H1 (cell line): ENCODE measurements at regions not wholly inside any gene's neighbourhood (a gene's known extent, or its start where the extent isn't known, plus 50 kb on each side); places are given as distances from the start of the nearest gene placed in this dataset.
A peak's percentile ranks its signal among the peaks of the same experiment; 100 is the strongest.

Experiments used
- CTCF ChIA-PET: fragments of 300-600 bp; sonication (Branson Sonifier 250); formaldehyde crosslinking; loops from one replicate; lab custom pipeline; 2021; ENCODE audit not compliant: partially characterized antibody; lab: Charles Lee
- POLR2A ChIA-PET: fragments of 300-600 bp; sonication (Branson Sonifier 250); formaldehyde crosslinking; loops from one replicate; lab custom pipeline; 2021; ENCODE audit warnings: inconsistent platforms; ENCODE audit not compliant: partially characterized antibody; lab: Charles Lee
- DNase-seq, 2 experiments: peaks; one replicate each; pipeline versions ENCODE4 v3.0.0 to v3.0.0-alpha.2; 2010 to 2022; ENCODE audit warnings: low spot score in 2 of 2, low read depth in 1 of 2, mixed read lengths in 1 of 2
- FAIRE-seq: peaks from 2 replicates; lab custom pipeline; 2011; peaks lifted over from hg19 to GRCh38; lab: Jason Lieb, UNC
- H2AFZ ChIP-seq: 2 replicates; pipeline ENCODE4 v1.8.1; 2012; ENCODE audit warnings: low read length, inconsistent platforms
- H2AK5ac ChIP-seq: 2 replicates; pipeline ENCODE4 v1.6.1; 2013; ENCODE audit warnings: low read depth, low read length
- H2BK120ac ChIP-seq: replicated peaks from 2 replicates; pipeline ENCODE3; 2013; ENCODE audit warnings: low read depth, low read length, inconsistent platforms
- H2BK12ac ChIP-seq: 2 replicates; pipeline ENCODE4 v1.6.1; 2013; ENCODE audit warnings: low read depth, low read length
- H2BK15ac ChIP-seq: 2 replicates; pipeline ENCODE4 v1.6.1; 2013; ENCODE audit warnings: low read length
- H2BK20ac ChIP-seq: 2 replicates; pipeline ENCODE4 v1.6.1; 2013; ENCODE audit warnings: low read length
- H2BK5ac ChIP-seq: 2 replicates; pipeline ENCODE4 v1.6.1; 2013; ENCODE audit warnings: low read depth, low read length
- H3K14ac ChIP-seq: 2 replicates; pipeline ENCODE4 v1.6.1; 2013; ENCODE audit warnings: inconsistent platforms; ENCODE audit not compliant: insufficient read length
- H3K18ac ChIP-seq: 2 replicates; pipeline ENCODE4 v1.6.1; 2013; ENCODE audit warnings: low read length; ENCODE audit errors: extremely low read depth
- H3K23ac ChIP-seq: 2 replicates; pipeline ENCODE4 v1.6.1; 2013; ENCODE audit warnings: inconsistent platforms; ENCODE audit not compliant: insufficient read length
- H3K23me2 ChIP-seq: 2 replicates; pipeline ENCODE4 v1.6.1; 2013; ENCODE audit warnings: low read depth, low read length
- H3K27ac ChIP-seq: 2 replicates; pipeline ENCODE4 v1.6.1; 2011; ENCODE audit warnings: low read depth, low read length, inconsistent platforms
- H3K27me3 ChIP-seq, 4 experiments: replicated peaks in 1 of 4; 1 replicate in 1 of 4; 2 replicates in 3 of 4; pipeline versions ENCODE4 v1.6.1 to v1.8.1; 2011 to 2013; ENCODE audit warnings: low read length in 3 of 4, mild to moderate bottlenecking in 3 of 4, inconsistent platforms in 2 of 4, mixed read lengths in 2 of 4, moderate library complexity in 1 of 4; ENCODE audit not compliant: control insufficient read depth in 3 of 4, insufficient read depth in 3 of 4; ENCODE audit errors: extremely low read depth in 1 of 4
- H3K36me3 ChIP-seq, 4 experiments: 2 replicates each; pipeline versions ENCODE4 v1.6.1 to v1.8.1; 2011 to 2013; ENCODE audit warnings: mild to moderate bottlenecking in 4 of 4, low read length in 3 of 4, moderate library complexity in 2 of 4, control low read depth in 1 of 4, inconsistent platforms in 1 of 4; ENCODE audit not compliant: insufficient read depth in 4 of 4, control insufficient read depth in 2 of 4
- H3K4ac ChIP-seq: replicated peaks from 2 replicates; pipeline ENCODE3; 2013; ENCODE audit warnings: low read length, low read depth, mixed read lengths, inconsistent platforms; ENCODE audit not compliant: insufficient read length
- H3K4me1 ChIP-seq, 4 experiments: replicated peaks in 1 of 4; 1 replicate in 1 of 4; 2 replicates in 3 of 4; pipeline versions ENCODE4 v1.6.1 to v1.8.1; 2011 to 2013; ENCODE audit warnings: low read length in 3 of 4, inconsistent platforms in 2 of 4, mixed read lengths in 1 of 4; ENCODE audit not compliant: insufficient read depth in 4 of 4, control insufficient read depth in 3 of 4
- H3K4me2 ChIP-seq, 2 experiments: 2 replicates each; pipeline versions ENCODE4 v1.6.1 to v1.8.1; 2011 to 2013; ENCODE audit warnings: low read depth in 2 of 2, low read length in 2 of 2, control low read depth in 1 of 2, inconsistent platforms in 1 of 2, mild to moderate bottlenecking in 1 of 2; ENCODE audit not compliant: insufficient read depth in 1 of 2
- H3K4me3 ChIP-seq, 4 experiments: fragments of 200-600, 300-600 bp in 1 of 4; sonication (generic), shearing (Covaris generic), sonication (Bioruptor Twin) in 1 of 4; 2 replicates each; pipeline versions ENCODE4 v1.5.1 to v1.8.1; 2011 to 2016; ENCODE audit warnings: low read length in 4 of 4, low read depth in 3 of 4, control low read depth in 2 of 4, inconsistent platforms in 2 of 4, mild to moderate bottlenecking in 2 of 4, mixed read lengths in 1 of 4, moderate library complexity in 1 of 4; ENCODE audit not compliant: insufficient read depth in 2 of 4; ENCODE audit errors: extremely low read depth in 1 of 4
- H3K56ac ChIP-seq: replicated peaks from 2 replicates; pipeline ENCODE3; 2013; ENCODE audit warnings: low read depth, mild to moderate bottlenecking, mixed read lengths, low read length, inconsistent platforms; ENCODE audit not compliant: insufficient read length
- H3K79me1 ChIP-seq: 2 replicates; pipeline ENCODE4 v1.6.1; 2013; ENCODE audit warnings: low read depth, low read length, control low read depth
- H3K79me2 ChIP-seq, 2 experiments: 2 replicates each; pipeline versions ENCODE4 v1.6.1 to v1.8.1; 2012 to 2013; ENCODE audit warnings: low read length in 2 of 2, mild to moderate bottlenecking in 2 of 2, inconsistent platforms in 1 of 2; ENCODE audit not compliant: insufficient read depth in 2 of 2, control insufficient read depth in 1 of 2
- H3K9ac ChIP-seq, 4 experiments: replicated peaks in 1 of 4; 1 replicate in 1 of 4; 2 replicates in 3 of 4; pipeline versions ENCODE4 v1.6.1 to v1.8.1; 2011 to 2013; ENCODE audit warnings: low read depth in 3 of 4, low read length in 3 of 4, control low read depth in 2 of 4, mild to moderate bottlenecking in 2 of 4, moderate library complexity in 2 of 4, inconsistent platforms in 1 of 4; ENCODE audit errors: extremely low read depth in 1 of 4
- H3K9me3 ChIP-seq, 2 experiments: 2 replicates each; pipeline versions ENCODE4 v1.6.1 to v1.8.1; 2012 to 2013; ENCODE audit warnings: mild to moderate bottlenecking in 2 of 2, moderate library complexity in 2 of 2, control low read depth in 1 of 2, inconsistent platforms in 1 of 2, low read depth in 1 of 2, low read length in 1 of 2, mixed read lengths in 1 of 2; ENCODE audit not compliant: insufficient read depth in 2 of 2
- H4K20me1 ChIP-seq, 2 experiments: replicated peaks in 1 of 2; 2 replicates each; pipeline versions ENCODE3 to v1.8.1; 2011 to 2013; ENCODE audit warnings: inconsistent platforms in 2 of 2, low read length in 2 of 2, mild to moderate bottlenecking in 1 of 2; ENCODE audit not compliant: insufficient read depth in 2 of 2, control insufficient read depth in 1 of 2
- H4K5ac ChIP-seq: 2 replicates; pipeline ENCODE4 v1.6.1; 2013; ENCODE audit warnings: low read length, low read depth, mixed read lengths, inconsistent platforms; ENCODE audit not compliant: insufficient read length
- H4K8ac ChIP-seq: 2 replicates; pipeline ENCODE4 v1.8.0; 2013; ENCODE audit warnings: mild to moderate bottlenecking, moderate library complexity, low read length, inconsistent platforms; ENCODE audit not compliant: insufficient read depth; ENCODE audit errors: extremely low read depth
- H4K91ac ChIP-seq: replicated peaks from 2 replicates; pipeline ENCODE3; 2013; ENCODE audit warnings: low read length, mixed read lengths, inconsistent platforms; ENCODE audit not compliant: insufficient read length
- BRCA1 ChIP-seq: IDR thresholded peaks from 2 replicates; pipeline ENCODE4 v1.6.1; 2012; ENCODE audit warnings: low read depth, low read length, improper control_type of control experiment
- GTF2F1 ChIP-seq: IDR thresholded peaks from 2 replicates; pipeline ENCODE4 v1.6.1; 2012; ENCODE audit warnings: low read depth, low read length, improper control_type of control experiment, borderline replicate concordance
- KDM5A ChIP-seq: fragments of 200-600 bp; IDR thresholded peaks from 2 replicates; pipeline ENCODE4 v1.7.1; 2012; ENCODE audit warnings: mild to moderate bottlenecking, low read length, inconsistent platforms, mixed read lengths
- NANOG ChIP-seq: IDR thresholded peaks from 2 replicates; pipeline ENCODE4 v1.6.1; 2011; ENCODE audit warnings: low read length, low read depth, mild to moderate bottlenecking, inconsistent platforms; ENCODE audit not compliant: insufficient read depth, poor library complexity, severe bottlenecking
- SIRT6 ChIP-seq: IDR thresholded peaks from one replicate; pipeline ENCODE4 v1.7.1; 2012; ENCODE audit warnings: low read length, inconsistent platforms
- SIX5 ChIP-seq: IDR thresholded peaks from 2 replicates; pipeline ENCODE4 v1.6.1; 2011; ENCODE audit warnings: mild to moderate bottlenecking, low read depth, low read length
- SP4 ChIP-seq: IDR thresholded peaks from 2 replicates; pipeline ENCODE4 v1.6.1; 2012; ENCODE audit warnings: low read length, inconsistent platforms
- TEAD4 ChIP-seq: IDR thresholded peaks from 2 replicates; pipeline ENCODE4 v1.6.1; 2012; ENCODE audit warnings: low read depth, low read length, inconsistent platforms, mixed read lengths
- WGBS, 2 experiments: shearing (Covaris generic) in 1 of 2; methylation state at CpG; one replicate each; pipeline versions ENCODE4 v1.1.6 to v1.1.7; 2013 to 2015; ENCODE audit warnings: low lambda C conversion rate in 2 of 2, mixed read lengths in 2 of 2, inconsistent platforms in 1 of 2, low coverage in 1 of 2, missing lambda C conversion rate in 1 of 2; ENCODE audit not compliant: insufficient replicate concordance in 2 of 2, insufficient coverage in 1 of 2, insufficient read length in 1 of 2; ENCODE audit errors: extremely low coverage in 1 of 2, missing lambda C conversion rate in 1 of 2; 5-methylcytosine and 5-hydroxymethylcytosine counted together

DNA sequence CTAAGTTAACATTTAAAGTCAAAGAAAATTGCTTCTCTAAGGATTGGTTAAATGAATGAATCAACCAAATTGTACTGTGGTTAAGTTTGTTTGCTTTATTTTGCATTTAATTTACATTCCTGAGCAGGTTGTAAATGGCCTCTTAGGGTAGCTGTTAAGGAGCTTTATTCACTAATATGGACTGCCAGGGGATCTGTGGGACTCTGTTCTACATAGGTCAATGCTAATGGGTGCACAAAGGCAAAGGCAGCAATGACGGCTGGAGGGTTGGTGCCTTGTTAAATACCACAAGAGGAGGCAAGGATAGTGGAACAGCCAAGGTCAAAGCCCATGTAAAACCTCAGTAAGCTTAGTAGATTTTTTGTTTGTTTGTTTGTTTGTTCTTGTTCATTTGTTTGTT is 89.3 kb upstream of the P2RY1 start:
- H3K4me2 ChIP-seq = no peak overlapping the region
- H2BK15ac ChIP-seq = no peak overlapping the region
- no peaks in the 10 kb centered on the region for H3K79me2 ChIP-seq
- no peaks in the 10 kb centered on the region for H3K79me1 ChIP-seq
- no peak overlapping the region for H3K18ac ChIP-seq
- H3K27me3 ChIP-seq = no peaks in the 10 kb centered on the region
- no peak overlapping the region for H4K8ac ChIP-seq
- no peak overlapping the region for H3K4me3 ChIP-seq
- H4K91ac ChIP-seq = no peak overlapping the region
- 47% methylated on average over 1 of the region's 1 CpG; no CpG with 5 or more reads in 1 of the 2 experiments for WGBS, 2 experiments
- H3K9ac ChIP-seq = no peak overlapping the region
- peaks cover 2 to 5% (median 3%) of the 10 kb centered on the region in 4 experiments; a peak in 2 of 7 replicates for H3K4me1 ChIP-seq
- H2BK5ac ChIP-seq = no peak overlapping the region
- no peak overlapping the region for H4K5ac ChIP-seq
- FAIRE-seq = no peak
- H2AFZ ChIP-seq = no peak overlapping the region
- H2BK12ac ChIP-seq = no peak overlapping the region
- H2BK120ac ChIP-seq = no peak overlapping the region
- no peaks in the 10 kb centered on the region for H3K36me3 ChIP-seq
- no peak overlapping the region for H3K23ac ChIP-seq
- POLR2A ChIA-PET = interaction anchor here (1.0 kb wide), 1 partner anchor 90 kb away, joined by 3 read pairs; no protein-coding TSS in a partner anchor
- H3K14ac ChIP-seq = no peak overlapping the region
- peak in 1 of 2 experiments; percentile 31 for DNase-seq
- H3K27ac ChIP-seq = no peak overlapping the region
- H2AK5ac ChIP-seq = no peak overlapping the region
- no peak overlapping the region for H3K4ac ChIP-seq
- H3K23me2 ChIP-seq = no peaks in the 10 kb centered on the region
- no peaks in the 10 kb centered on the region for H4K20me1 ChIP-seq
- CTCF ChIA-PET = interaction anchor here (1.4 kb wide), 1 partner anchor 90 kb away, joined by 4 read pairs; the partner anchor contains the start of gene P2RY1
- no peak overlapping the region for H2BK20ac ChIP-seq
- H3K56ac ChIP-seq = no peak overlapping the region
- no peaks in the 10 kb centered on the region for H3K9me3 ChIP-seq
- TF ChIP-seq SIRT6 (no peak), SIX5 (no peak), TEAD4 (no peak), GTF2F1 (no peak), BRCA1 (no peak), KDM5A (no peak), NANOG (no peak), SP4 (no peak)
